Activated CD4-positive, CD25-positive, alpha-beta regulatory T cell treated with anti-CD3 and anti-CD28 coated beads, Interleukin-2, amount 50 U/mL, for 16 hours (primary cell): ENCODE measurements at regions not wholly inside any gene's neighbourhood (a gene's known extent, or its start where the extent isn't known, plus 50 kb on each side); places are given as distances from the start of the nearest gene placed in this dataset.
"Not testable (repeated sequence)": the region's sequence is repeated elsewhere in the genome, so short reads cannot be mapped to it uniquely, and the experiment has no call there.

Experiments
- DNase-seq: peaks from one replicate; pipeline ENCODE4 v3.0.0-alpha.2; 2020; ENCODE audit warnings: low read depth, low spot score

- DNase-seq, result no peak
Observed at GRCh38 chr2:207409517-207409916, 120.2 kb upstream of the CREB1 start.

GRCh38 chr2:207412787-207413310, 116.9 kb upstream of the CREB1 start:
- DNase-seq, result no peak

DNA sequence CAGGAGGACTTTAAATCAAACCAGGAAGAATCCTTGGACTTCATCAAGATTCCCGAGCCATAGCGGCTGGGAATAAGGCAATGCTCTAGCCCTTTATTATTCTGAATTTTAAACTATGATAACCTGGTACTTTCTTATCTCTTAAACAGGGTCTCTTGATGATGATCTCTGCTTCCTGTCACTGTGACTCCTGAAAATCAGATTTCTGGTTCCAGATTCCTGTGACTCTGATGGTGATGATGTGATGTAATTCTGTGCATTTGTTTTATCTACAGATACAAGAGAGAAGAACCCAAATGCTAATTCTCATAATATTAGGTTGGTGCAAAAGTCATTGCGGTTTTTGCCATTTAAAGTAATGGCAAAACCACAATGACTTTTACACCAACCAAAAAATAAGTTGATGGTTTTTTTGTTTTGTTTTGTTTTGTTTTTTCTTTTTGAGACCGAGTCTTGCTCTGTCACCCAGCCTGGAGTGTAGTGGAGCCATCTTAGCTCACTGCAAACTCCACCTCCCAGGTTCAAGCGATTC, 116.3 kb upstream of the CREB1 start:
- DNase-seq, result no peak

- no peak for DNase-seq
Observed at GRCh38 chr2:207416111-207416510, 113.7 kb upstream of the CREB1 start.

- DNase-seq, result no peak
Observed at GRCh38 chr2:207416900-207417299, 112.9 kb upstream of the CREB1 start.

- DNase-seq, result no peak
Observed at GRCh38 chr2:207417301-207417718, 112.5 kb upstream of the CREB1 start.

- no peak for DNase-seq
Observed at GRCh38 chr2:207418419-207418818, 111.3 kb upstream of the CREB1 start.

DNA sequence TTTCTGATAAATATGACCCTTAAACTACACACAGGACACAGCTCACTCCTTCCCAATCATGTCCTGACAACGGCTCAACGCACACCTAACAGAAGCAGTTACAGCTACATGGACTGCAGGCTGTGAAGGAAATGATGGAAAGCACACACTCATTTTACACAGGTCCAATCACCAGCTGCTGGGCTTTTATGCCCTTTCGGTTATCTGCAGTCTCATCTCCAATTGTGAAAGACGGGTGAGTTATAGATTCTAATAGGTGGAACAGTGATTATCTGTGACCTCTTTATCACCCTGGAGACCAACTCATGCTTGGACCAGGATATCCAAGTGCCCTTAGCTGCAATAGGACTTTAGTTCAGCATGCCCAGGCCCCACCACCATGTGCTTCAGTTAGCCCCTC, 110.4 kb upstream of the CREB1 start:
- no peak for DNase-seq

- DNase-seq, result no peak
Observed at GRCh38 chr2:207421671-207422070, 108.1 kb upstream of the CREB1 start.

- DNase-seq, result no peak
Observed at GRCh38 chr2:207422380-207422779, 107.4 kb upstream of the CREB1 start.

GRCh38 chr2:207423886-207424285, 105.9 kb upstream of the CREB1 start:
- DNase-seq, result no peak

- DNase-seq, result no peak
Observed at GRCh38 chr2:207427986-207428385, 101.8 kb upstream of the CREB1 start.

- DNase-seq, result no peak
Observed at GRCh38 chr2:207428573-207428972, 101.2 kb upstream of the CREB1 start.

GRCh38 chr2:207432453-207432852, 97.3 kb upstream of the CREB1 start:
- no peak for DNase-seq

GRCh38 chr2:207434306-207434705, 95.5 kb upstream of the CREB1 start:
- no peak for DNase-seq

GRCh38 chr2:207434899-207435465, 94.8 kb upstream of the CREB1 start:
- no peak for DNase-seq

DNA sequence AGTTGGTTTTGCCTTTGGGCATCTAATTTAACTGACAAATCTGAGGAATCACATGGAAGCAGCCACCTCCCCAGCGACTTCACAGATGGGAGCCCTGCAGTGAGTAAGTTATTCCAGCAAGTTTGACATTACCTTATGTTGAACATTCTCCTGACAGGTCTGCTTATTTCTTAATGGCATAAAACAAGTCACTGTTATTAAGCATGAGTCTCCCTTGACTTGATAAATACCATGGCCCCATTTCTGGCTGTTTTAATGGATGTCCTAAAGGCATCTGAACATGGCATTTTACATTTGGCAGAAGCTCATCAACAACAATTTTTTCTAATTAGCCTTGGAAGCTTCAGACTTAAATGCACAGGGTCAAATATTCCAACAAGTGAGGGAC, 92.6 kb upstream of the CREB1 start:
- DNase-seq, result no peak

GRCh38 chr2:207437524-207438143, 92.1 kb upstream of the CREB1 start:
- no peak for DNase-seq

DNA sequence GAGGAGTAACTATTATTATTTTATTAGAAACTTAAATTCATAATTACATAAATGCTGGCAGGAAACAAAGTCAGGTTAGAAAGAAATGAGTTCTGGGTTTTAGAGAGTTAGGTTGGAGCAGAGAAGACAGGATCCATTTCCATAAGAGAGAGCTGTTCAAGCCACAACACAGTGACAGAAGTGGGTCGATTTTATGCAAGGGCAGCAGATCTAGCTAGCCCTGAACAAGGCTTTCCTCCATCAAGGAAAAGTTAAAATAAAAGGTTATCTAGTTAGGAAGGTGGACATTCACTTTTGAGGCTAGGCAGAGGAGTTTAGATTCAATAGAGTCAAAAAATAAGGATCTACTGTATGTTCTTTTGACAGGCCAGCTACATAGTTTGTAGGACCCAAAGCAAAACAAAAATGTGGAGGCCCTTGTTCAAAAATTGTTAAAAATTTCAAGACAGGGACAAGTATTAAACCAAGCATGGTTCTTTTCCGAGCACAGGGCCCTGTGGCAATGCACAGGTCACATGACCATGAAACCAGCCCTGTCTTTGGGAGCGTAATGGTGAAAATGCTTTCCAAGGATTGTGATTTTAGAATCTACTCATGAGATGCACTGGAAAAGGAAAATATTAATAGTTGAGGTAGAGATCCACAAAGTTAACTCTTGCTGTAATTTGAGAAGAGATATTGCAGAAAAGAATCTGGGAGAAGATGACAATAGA, 91.2 kb upstream of the CREB1 start:
- no peak for DNase-seq

DNA sequence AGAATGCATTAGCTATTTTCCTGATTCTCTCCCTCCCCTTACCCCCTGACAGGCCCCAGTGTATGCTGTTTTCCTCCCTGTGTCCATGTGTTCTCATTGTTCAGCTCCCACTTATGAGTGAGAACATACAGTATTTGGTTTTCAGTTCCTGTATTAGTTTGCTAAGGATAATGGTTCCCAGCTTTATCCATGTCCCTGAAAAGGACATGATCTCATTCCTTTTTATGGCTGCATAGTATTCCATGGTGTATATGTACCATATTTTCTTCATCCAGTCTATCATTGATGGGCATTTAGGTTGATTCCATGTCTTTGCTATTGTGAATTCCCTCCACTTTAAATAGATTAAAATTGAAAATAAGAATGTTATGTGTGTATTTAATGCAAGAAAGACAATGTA, 89.9 kb upstream of the CREB1 start:
- DNase-seq, result not testable (repeated sequence)

GRCh38 chr2:207444756-207445155, 85.0 kb upstream of the CREB1 start:
- DNase-seq, result no peak

- no peak for DNase-seq
Observed at GRCh38 chr2:207446653-207447052, 83.1 kb upstream of the CREB1 start.

GRCh38 chr2:207448006-207448405, 81.8 kb upstream of the CREB1 start:
- DNase-seq, result no peak
